ENCODE measurements at regions not wholly inside any gene's neighbourhood (a gene's known extent, or its start where the extent isn't known, plus 50 kb on each side); places are given as distances from the start of the nearest gene placed in this dataset.

- TF ChIP-seq CTCF (IDR thresholded peaks at IDR 0.05; ENCODE audit: poor library complexity) (no peak), EZH2phosphoT487 (IDR thresholded peaks at IDR 0.05; ENCODE audit: low read depth, severe bottlenecking, unreplicated experiment) (no peak)
Observed at GRCh38 chr22:40108396-40108795, 69.3 kb upstream of the TNRC6B start.

Measured in hepatocyte (in vitro differentiated cells).